HepG2 (cell line): ENCODE measurements at regions not wholly inside any gene's neighbourhood (a gene's known extent, or its start where the extent isn't known, plus 50 kb on each side); places are given as distances from the start of the nearest gene placed in this dataset.

Experiments
- ATF7-NPFF ChIP-seq: sonication (generic); formaldehyde crosslinking; IDR thresholded peaks from 2 replicates; pipeline ENCODE4 v1.8.1; 2023; ENCODE audit warnings: mild to moderate bottlenecking, low read depth, missing genetic modification reagents, moderate library complexity
- BRCA1 ChIP-seq: sonication (generic); formaldehyde crosslinking; IDR thresholded peaks from 2 replicates; pipeline ENCODE4 v1.4.0; 2020; ENCODE audit warnings: missing genetic modification reagents
- EED ChIP-seq: sonication (generic); formaldehyde crosslinking; IDR thresholded peaks from 2 replicates; pipeline ENCODE4 v1.5.0; 2020; ENCODE audit warnings: mild to moderate bottlenecking, missing genetic modification reagents
- FOXA1 ChIP-seq, 2 experiments: fragments of 450-650 bp in 1 of 2; sonication (generic) in 1 of 2; formaldehyde crosslinking in 1 of 2; IDR thresholded peaks; 2 replicates each; pipeline versions ENCODE4 v1.4.0 to v1.6.1; 2016 to 2020; ENCODE audit warnings: missing genetic modification reagents in 1 of 2
- NAIF1 ChIP-seq: sonication (generic); formaldehyde crosslinking; IDR thresholded peaks from 2 replicates; pipeline ENCODE4 v1.5.0; 2020; ENCODE audit warnings: mild to moderate bottlenecking, missing genetic modification reagents, borderline replicate concordance
- SP2 ChIP-seq: sonication (generic); formaldehyde crosslinking; IDR thresholded peaks from 2 replicates; pipeline ENCODE4 v1.5.1; 2020; ENCODE audit warnings: mild to moderate bottlenecking, missing genetic modification reagents
- THAP11 ChIP-seq: IDR thresholded peaks from 2 replicates; pipeline ENCODE4 v1.6.1; 2016; ENCODE audit warnings: missing biosample characterization, missing genetic modification reagents
- ZNF546 ChIP-seq: sonication (generic); formaldehyde crosslinking; conservative IDR thresholded peaks from 2 replicates; pipeline ENCODE4 v1.8.1; 2023; ENCODE audit warnings: mild to moderate bottlenecking, missing genetic modification reagents
- ZSCAN29 ChIP-seq: sonication (generic); formaldehyde crosslinking; conservative IDR thresholded peaks from 2 replicates; pipeline ENCODE4 v1.4.0; 2020; ENCODE audit warnings: mild to moderate bottlenecking, missing genetic modification reagents
- TF ChIP-seq, protein P1 (sequence below): IDR thresholded peaks from 2 replicates; pipeline ENCODE4 v1.6.1; 2012; ENCODE audit warnings: inconsistent platforms
- TF ChIP-seq, protein P2 (sequence below): sonication (generic); formaldehyde crosslinking; IDR thresholded peaks from 2 replicates; pipeline ENCODE4 v1.4.0; 2020; ENCODE audit warnings: missing genetic modification reagents
- TF ChIP-seq, protein P3 (sequence below): sonication (generic); formaldehyde crosslinking; IDR thresholded peaks from 2 replicates; pipeline ENCODE4 v1.5.0; 2020; ENCODE audit warnings: mild to moderate bottlenecking, missing genetic modification reagents, moderate library complexity
- TF ChIP-seq, protein P4 (sequence below): conservative IDR thresholded peaks from 2 replicates; pipeline ENCODE4 v1.6.1; 2018; ENCODE audit warnings: missing genetic modification reagents
- TF ChIP-seq, protein P5 (sequence below): sonication (generic); formaldehyde crosslinking; IDR thresholded peaks from 2 replicates; pipeline ENCODE4 v1.4.0; 2020; ENCODE audit warnings: missing genetic modification reagents, mild to moderate bottlenecking, borderline replicate concordance

DNA sequence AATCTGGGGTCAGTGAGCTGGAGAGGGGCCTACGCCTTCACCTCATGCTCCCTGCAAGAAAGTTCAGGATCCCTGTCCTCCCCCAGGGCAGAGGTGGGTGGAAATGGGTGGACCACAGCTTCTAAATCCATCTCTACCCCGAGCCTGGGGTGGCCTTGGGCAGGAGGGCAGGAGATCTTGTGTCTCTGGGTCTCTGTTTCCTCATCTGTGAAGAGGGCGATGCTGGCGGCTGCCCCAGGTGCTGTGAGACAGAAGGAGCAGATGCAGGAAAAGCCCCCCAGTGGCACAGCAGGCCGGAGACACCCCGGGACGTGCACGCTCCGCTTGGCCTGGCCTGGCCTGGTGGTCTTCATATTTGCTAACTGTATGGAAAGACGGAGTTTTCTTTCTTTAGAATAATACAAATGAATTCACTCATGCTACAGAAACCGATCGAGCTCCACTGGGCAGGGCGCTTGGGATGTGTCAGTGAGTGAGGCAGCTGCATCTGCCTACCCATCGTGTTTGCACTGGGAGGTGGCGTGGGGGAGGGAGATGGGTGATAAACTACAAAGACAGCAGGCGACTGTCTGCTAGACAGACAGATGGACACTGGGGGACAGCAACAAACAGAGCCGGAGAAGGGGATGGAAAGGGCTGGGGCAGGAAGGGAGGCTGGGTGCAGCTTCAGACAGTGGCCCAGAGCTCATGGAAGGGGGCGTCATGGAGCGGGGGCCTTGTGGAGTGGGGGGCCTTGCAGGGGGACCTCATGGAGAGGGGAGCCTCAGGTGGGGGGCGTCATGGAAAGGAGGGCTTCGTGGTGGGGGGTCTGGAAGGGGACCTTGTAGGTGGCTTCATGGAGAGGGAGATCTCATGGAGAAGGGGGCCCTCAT is 136.2 kb downstream of the CPZ start:
- TF ChIP-seq NAIF1, result no peak
- TF ChIP-seq, protein P1, sequence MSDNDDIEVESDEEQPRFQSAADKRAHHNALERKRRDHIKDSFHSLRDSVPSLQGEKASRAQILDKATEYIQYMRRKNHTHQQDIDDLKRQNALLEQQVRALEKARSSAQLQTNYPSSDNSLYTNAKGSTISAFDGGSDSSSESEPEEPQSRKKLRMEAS, result no peak
- TF ChIP-seq, protein P2, sequence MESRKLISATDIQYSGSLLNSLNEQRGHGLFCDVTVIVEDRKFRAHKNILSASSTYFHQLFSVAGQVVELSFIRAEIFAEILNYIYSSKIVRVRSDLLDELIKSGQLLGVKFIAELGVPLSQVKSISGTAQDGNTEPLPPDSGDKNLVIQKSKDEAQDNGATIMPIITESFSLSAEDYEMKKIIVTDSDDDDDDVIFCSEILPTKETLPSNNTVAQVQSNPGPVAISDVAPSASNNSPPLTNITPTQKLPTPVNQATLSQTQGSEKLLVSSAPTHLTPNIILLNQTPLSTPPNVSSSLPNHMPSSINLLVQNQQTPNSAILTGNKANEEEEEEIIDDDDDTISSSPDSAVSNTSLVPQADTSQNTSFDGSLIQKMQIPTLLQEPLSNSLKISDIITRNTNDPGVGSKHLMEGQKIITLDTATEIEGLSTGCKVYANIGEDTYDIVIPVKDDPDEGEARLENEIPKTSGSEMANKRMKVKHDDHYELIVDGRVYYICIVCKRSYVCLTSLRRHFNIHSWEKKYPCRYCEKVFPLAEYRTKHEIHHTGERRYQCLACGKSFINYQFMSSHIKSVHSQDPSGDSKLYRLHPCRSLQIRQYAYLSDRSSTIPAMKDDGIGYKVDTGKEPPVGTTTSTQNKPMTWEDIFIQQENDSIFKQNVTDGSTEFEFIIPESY (CRISPR knock-in tag), result no peak
- TF ChIP-seq EED (CRISPR knock-in tag), result no peak
- no peak for TF ChIP-seq FOXA1 (IDR thresholded peaks at IDR 0.05)
- TF ChIP-seq FOXA1 (CRISPR knock-in tag; IDR thresholded peaks at IDR 0.05), result no peak
- TF ChIP-seq ZSCAN29 (CRISPR knock-in tag), result no peak
- no peak for TF ChIP-seq ATF7-NPFF
- no peak for TF ChIP-seq BRCA1
- TF ChIP-seq, protein P3, sequence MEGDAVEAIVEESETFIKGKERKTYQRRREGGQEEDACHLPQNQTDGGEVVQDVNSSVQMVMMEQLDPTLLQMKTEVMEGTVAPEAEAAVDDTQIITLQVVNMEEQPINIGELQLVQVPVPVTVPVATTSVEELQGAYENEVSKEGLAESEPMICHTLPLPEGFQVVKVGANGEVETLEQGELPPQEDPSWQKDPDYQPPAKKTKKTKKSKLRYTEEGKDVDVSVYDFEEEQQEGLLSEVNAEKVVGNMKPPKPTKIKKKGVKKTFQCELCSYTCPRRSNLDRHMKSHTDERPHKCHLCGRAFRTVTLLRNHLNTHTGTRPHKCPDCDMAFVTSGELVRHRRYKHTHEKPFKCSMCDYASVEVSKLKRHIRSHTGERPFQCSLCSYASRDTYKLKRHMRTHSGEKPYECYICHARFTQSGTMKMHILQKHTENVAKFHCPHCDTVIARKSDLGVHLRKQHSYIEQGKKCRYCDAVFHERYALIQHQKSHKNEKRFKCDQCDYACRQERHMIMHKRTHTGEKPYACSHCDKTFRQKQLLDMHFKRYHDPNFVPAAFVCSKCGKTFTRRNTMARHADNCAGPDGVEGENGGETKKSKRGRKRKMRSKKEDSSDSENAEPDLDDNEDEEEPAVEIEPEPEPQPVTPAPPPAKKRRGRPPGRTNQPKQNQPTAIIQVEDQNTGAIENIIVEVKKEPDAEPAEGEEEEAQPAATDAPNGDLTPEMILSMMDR (CRISPR knock-in tag), result no peak
- TF ChIP-seq, protein P4, sequence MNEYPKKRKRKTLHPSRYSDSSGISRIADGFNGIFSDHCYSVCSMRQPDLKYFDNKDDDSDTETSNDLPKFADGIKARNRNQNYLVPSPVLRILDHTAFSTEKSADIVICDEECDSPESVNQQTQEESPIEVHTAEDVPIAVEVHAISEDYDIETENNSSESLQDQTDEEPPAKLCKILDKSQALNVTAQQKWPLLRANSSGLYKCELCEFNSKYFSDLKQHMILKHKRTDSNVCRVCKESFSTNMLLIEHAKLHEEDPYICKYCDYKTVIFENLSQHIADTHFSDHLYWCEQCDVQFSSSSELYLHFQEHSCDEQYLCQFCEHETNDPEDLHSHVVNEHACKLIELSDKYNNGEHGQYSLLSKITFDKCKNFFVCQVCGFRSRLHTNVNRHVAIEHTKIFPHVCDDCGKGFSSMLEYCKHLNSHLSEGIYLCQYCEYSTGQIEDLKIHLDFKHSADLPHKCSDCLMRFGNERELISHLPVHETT, result no peak
- TF ChIP-seq SP2, result no peak
- no peak for TF ChIP-seq THAP11
- no peak for TF ChIP-seq ZNF546 (CRISPR knock-in tag)
- TF ChIP-seq, protein P5, sequence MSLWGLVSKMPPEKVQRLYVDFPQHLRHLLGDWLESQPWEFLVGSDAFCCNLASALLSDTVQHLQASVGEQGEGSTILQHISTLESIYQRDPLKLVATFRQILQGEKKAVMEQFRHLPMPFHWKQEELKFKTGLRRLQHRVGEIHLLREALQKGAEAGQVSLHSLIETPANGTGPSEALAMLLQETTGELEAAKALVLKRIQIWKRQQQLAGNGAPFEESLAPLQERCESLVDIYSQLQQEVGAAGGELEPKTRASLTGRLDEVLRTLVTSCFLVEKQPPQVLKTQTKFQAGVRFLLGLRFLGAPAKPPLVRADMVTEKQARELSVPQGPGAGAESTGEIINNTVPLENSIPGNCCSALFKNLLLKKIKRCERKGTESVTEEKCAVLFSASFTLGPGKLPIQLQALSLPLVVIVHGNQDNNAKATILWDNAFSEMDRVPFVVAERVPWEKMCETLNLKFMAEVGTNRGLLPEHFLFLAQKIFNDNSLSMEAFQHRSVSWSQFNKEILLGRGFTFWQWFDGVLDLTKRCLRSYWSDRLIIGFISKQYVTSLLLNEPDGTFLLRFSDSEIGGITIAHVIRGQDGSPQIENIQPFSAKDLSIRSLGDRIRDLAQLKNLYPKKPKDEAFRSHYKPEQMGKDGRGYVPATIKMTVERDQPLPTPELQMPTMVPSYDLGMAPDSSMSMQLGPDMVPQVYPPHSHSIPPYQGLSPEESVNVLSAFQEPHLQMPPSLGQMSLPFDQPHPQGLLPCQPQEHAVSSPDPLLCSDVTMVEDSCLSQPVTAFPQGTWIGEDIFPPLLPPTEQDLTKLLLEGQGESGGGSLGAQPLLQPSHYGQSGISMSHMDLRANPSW (CRISPR knock-in tag), result no peak
